Stimulated activated CD8-positive, alpha-beta memory T cell treated with anti-CD3 and anti-CD28 coated beads, Interleukin-15, amount 100 ng/mL, for 48 hours (primary cell): ENCODE measurements at regions not wholly inside any gene's neighbourhood (a gene's known extent, or its start where the extent isn't known, plus 50 kb on each side); places are given as distances from the start of the nearest gene placed in this dataset.
A peak's percentile ranks its signal among the peaks of the same experiment; 100 is the strongest.

Experiments used
- DNase-seq, 2 donors: peaks; one replicate each; pipeline ENCODE4 v3.0.0-alpha.2; 2020; ENCODE audit warnings: low read depth in 2 of 2

- peak; percentile 72 to 80 for DNase-seq
Measured at GRCh38 chrX:65034668-65035445, 58.6 kb upstream of the ZC4H2 start, which contains the start of gene ZC3H12B. ZC3H12B (plus strand) TSS chrX:65034826.

DNA sequence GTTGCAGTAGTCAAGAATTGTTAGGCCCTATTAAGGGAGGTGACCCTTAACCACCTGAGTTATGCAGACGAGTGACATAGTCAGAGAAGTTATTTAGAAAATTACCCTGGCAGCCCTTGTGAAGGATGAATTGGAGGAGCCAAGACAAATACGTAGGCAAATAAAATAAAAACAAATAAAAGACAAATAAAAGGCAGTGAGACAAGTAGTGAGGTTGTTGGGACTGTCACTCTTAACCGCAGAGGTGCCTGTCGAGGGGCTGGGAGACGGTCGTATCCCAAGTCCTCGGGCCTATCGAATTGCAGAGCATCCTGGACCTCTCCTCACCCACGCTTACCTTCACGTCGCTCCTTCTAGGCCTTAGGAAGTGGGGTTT lies 58.0 kb upstream of the ZC4H2 start:
- DNase-seq: no peak
